HG02870 (cell line): ENCODE measurements at regions not wholly inside any gene's neighbourhood (a gene's known extent, or its start where the extent isn't known, plus 50 kb on each side); places are given as distances from the start of the nearest gene placed in this dataset.

Source experiments
- ATAC-seq: cut with Tn5 transposase; IDR thresholded peaks from one replicate; pipeline ENCODE4 v1.9.1; 2021; ENCODE audit warnings: mild to moderate bottlenecking, moderate library complexity; ENCODE audit not compliant: unreplicated experiment

DNA sequence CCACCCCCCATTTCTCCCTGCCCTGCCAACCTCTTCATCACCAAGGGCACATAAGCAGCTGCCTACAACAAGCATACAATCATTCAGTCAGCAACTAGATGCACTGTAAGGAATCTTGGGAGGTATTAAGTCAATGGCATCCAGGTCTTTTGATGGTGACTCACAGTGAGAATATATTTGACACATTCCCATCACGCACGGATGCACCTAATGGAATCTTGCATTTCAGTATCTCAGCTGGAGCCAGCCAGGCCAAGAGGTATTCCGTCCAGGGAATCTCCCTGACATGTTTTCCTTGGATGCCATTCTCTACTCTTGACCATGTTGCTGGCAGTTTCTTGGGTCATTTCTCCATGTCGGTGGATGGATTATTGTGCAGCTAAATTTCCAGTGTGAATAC, 73.9 kb upstream of the CAPRIN2 start:
- ATAC-seq = no peak

DNA sequence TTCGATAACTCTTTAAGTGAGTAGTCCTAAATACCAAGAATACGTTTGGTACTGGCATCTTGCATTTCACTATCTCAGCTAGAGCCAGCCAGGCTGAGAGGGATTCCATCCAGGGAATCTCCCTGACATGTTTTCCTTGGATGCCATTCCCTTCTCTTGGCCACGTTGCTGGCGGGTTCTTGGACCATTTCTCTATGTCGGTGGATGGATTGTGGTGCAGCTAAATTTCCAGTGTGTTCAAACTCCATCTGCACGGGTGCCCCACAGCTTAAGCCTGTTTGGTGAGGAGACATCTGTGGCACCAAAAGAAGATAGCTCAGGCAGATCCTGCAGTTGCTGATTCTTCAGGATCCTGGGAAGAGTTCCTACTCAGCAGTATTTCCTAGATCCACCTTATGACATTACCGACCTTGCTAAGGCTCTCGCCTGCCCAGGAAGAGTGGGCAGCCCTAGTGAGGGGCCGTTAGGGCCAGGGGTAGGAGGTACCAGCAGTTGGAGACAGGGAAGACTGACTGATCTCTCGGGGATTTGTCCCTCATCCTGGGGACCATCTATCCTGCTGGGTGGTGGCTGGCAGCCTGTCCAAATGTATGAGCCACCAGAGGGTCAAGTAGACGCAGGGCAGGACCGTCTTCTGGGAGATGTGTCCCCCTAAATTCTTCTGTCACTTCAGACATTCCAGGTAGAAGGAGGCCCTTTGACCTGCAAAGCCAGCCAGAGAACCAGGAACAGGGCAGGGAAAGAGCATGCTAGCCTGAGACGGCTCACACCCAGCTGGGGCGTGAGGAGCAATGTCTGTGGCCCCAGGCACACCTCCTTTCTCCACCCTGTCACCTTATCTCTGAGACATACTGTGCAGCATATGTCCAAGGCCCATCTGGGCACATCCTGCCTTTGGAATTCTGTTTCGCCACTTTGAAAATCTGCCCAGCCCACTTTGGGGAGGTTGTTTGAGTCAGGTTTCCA, 72.6 kb upstream of the CAPRIN2 start:
- no peak for ATAC-seq

- no peak for ATAC-seq
Observed at GRCh38 chr12:30826276-30826675, 71.5 kb upstream of the CAPRIN2 start.

- no peak for ATAC-seq
Observed at GRCh38 chr12:30825341-30825740, 70.6 kb upstream of the CAPRIN2 start.

- no peak for ATAC-seq
Observed at GRCh38 chr12:30824311-30824710, 69.6 kb upstream of the CAPRIN2 start.

DNA sequence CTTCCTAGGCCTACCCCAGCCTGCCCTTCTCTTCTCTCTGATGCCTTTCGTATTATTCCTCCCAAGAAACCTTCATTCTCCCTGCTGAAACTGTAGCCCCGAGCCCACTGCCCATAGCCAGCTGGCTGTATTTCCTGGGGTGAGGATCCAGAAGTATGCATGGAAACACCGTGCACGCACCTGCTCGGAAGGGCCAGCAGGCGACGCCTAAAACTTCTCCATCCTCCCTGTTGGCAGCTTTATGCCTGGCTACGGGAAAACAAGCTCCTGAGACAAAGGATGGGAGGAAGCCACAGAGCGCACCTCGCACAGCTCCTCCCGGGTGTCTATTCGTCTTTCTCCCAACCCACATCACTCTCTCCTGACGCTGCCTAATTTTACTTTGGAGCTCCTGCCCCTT, 69.0 kb upstream of the CAPRIN2 start:
- no peak for ATAC-seq

- peak; percentile 35 for ATAC-seq
Observed at GRCh38 chr12:30823156-30823699, 68.5 kb upstream of the CAPRIN2 start.

DNA sequence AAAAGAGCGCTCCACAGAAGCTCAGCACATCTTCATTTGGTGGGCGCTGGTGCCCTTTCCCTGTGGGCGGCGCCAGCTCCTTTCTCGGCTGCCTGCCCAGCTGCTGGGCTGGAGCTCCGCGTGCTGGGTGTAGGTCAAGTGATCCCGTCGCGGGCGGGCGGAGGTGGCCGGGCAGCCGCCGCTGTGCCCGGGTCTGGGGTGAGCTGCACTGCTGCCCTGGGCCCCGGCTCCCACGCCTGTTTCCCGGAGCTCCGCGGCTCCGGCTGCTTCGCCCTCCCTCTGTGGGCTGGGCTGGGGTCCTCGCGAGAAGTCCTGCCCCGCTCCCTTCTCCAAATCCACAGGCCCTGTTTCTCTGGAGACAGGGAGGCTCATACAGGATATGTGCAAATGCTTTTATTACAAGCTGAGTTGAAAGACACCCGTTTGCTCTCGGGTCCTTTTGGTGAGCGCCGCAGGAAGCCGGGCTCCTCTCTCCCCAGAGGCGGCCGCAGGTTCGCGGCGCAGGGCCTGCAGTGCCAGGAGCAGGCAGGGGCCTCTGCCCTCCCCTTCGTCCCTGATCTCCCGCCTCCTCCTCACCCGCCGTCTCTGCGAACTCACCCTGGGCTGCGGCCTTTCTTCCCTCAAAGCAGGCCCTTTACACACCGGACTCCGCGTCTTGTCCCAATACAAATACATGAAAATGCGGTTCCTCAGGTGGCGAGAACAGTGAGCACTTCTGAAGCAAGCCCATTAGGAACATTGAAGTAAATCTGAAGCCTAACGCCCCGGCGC, 67.8 kb upstream of the CAPRIN2 start:
- ATAC-seq = peak; percentile 42

DNA sequence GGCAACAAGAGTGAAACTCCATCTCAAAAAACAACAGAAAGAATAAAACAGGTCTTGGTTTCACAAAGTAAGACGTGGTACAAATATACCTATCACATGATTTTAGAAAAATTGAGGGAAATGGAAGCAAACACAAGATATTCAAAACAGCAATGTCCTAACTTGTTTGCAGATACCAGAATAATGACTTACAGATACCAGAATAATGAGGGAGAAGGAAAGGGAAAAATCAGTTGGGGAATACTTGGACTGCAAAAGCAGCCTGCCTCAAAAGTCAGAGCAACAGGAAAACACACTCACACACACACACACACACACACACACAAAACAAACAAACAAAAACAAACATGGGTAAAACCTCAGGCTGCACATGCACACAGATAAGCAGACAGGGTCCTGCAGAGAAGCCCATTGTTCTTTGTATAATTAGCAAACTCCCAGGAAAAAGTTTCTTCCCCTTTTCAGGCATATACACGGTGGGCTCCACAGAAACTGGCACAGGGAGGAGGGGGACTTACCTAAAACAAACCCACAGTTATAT, 65.7 kb upstream of the CAPRIN2 start:
- ATAC-seq = no peak

GRCh38 chr12:30818562-30818961, 63.8 kb upstream of the CAPRIN2 start:
- ATAC-seq = no peak

- no peak for ATAC-seq
Observed at GRCh38 chr12:30816742-30817465, 62.2 kb upstream of the CAPRIN2 start.

GRCh38 chr12:30814295-30814655, 59.5 kb upstream of the CAPRIN2 start:
- ATAC-seq = no peak

- no peak for ATAC-seq
Observed at GRCh38 chr12:30813525-30814294, 59.0 kb upstream of the CAPRIN2 start.

- no peak for ATAC-seq
Observed at GRCh38 chr12:30811966-30812365, 57.2 kb upstream of the CAPRIN2 start.

DNA sequence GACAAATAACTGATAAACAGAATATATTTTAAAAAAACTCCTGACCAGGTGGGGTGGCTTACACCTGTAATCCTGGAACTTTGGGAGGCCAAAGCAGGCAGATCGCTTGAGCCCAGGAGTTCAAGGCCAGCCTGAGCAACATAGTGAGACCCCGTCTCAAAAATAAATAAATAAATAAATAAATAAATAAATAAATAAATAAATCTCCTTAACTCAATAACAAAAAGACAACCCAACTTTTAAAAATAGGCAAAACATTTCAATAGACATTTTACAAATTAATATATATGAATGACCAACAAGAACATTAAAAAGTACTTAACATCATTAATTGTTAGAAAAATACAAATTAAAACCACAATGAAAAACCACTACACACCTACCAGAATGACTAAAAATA, 56.2 kb upstream of the CAPRIN2 start:
- ATAC-seq = no peak

DNA sequence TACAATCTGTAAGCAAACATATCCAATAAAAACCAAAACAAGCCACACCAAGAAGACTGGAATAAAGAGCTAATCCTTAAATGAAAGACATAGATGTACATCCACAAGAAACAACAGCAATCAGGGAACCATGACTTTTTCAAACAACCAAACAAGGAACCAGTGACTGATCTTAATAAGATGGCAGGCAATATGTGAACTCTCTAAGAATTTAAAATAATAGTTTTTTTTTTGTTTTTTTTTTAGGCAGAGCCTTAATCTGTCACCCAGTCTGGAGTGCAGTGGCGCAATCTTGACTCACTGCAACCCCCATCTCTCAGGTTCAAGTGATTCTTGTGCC, 52.9 kb upstream of the CAPRIN2 start:
- ATAC-seq = no peak

DNA sequence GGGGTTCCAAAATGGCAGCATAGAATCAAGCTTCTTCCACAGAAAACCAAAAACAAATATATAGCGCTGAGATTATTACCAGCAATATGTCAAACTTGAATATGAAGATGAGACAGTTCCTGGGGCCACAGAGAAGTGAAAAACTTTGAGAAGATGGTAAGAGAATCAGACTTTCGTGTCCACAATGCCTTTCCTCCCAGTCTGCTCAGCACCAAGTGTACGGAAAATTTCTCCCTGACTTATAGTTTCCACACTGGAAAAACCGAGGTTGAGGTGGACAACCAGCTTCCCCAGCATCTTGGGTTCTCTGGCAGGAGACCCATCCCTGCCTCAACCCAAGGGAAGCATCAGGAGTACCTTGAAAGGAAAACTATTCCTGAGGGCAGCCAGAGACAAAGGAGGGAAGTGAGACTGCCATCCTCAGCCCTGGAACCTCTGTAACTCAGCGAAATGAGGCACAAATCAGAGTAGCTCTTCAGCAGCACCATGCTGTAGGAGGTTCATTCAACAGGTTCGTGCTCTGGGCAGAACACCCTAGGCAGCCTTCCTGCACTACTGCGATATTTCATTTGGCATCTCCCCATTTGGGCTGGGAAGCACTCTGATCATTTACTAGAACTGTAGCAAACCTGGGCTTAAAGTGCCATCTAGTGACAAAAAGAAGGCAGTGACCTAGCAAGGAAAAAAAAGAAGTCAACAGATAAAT, 52.4 kb upstream of the CAPRIN2 start:
- ATAC-seq = no peak

- no peak for ATAC-seq
Observed at GRCh38 chr12:30805959-30806358, 51.2 kb upstream of the CAPRIN2 start.
